Panc1 (cell line): ENCODE measurements at regions not wholly inside any gene's neighbourhood (a gene's known extent, or its start where the extent isn't known, plus 50 kb on each side); places are given as distances from the start of the nearest gene placed in this dataset.

Experiments used
- CTCF ChIP-seq: fragments of 450-650 bp; IDR thresholded peaks from 2 replicates; pipeline ENCODE4 v1.5.1; 2017; ENCODE audit warnings: mild to moderate bottlenecking
- POLR2AphosphoS5 ChIP-seq: IDR thresholded peaks from 2 replicates; pipeline ENCODE4 v1.6.1; 2012; ENCODE audit warnings: mild to moderate bottlenecking, low read depth, low read length, moderate library complexity
- REST ChIP-seq, 2 experiments: IDR thresholded peaks; 2 replicates each; pipeline ENCODE4 v1.6.1; 2011 to 2012; ENCODE audit warnings: low read depth in 2 of 2, control low read depth in 1 of 2, low read length in 1 of 2, mild to moderate bottlenecking in 1 of 2, moderate library complexity in 1 of 2; ENCODE audit not compliant: insufficient read depth in 1 of 2

- TF ChIP-seq POLR2AphosphoS5 (no peak), CTCF (no peak), REST (IDR thresholded peaks at IDR 0.05; ENCODE audit: insufficient read depth in 1 of 2, low read depth in 2 of 2, low read length in 1 of 2) (no peak)
Observed at GRCh38 chr4:156636381-156636780, 335.2 kb downstream of the PDGFC start.
